GM23338 (cell line): ENCODE measurements at regions not wholly inside any gene's neighbourhood (a gene's known extent, or its start where the extent isn't known, plus 50 kb on each side); places are given as distances from the start of the nearest gene placed in this dataset.

Experiments
- ATAC-seq: fragments of 200-7000 bp; cut with Tn5 transposase; 3 replicates; pipeline ENCODE4 v1.9.1; 2020
- DNase-seq: peaks from one replicate; pipeline ENCODE4 v3.0.0-alpha.2; 2015; ENCODE audit warnings: low spot score
- H2AFZ ChIP-seq: fragments of 200-600 bp; sonication (generic); 2 replicates; pipeline ENCODE4 v1.8.0; 2016; ENCODE audit warnings: antibody characterized with exemption, mild to moderate bottlenecking, moderate library complexity
- H3F3A ChIP-seq: fragments of 200-600 bp; sonication (generic); replicated peaks from 2 replicates; pipeline ENCODE4 v1.8.0; 2017; ENCODE audit warnings: antibody characterized with exemption, mixed run types, low read depth
- H3K27ac ChIP-seq: fragments of 200-600 bp; sonication (generic); 2 replicates; pipeline ENCODE4 v1.6.1; 2016; ENCODE audit warnings: low read depth
- H3K27me3 ChIP-seq: fragments of 200-600 bp; sonication (generic); 2 replicates; pipeline ENCODE4 v1.8.0; 2016; ENCODE audit warnings: mild to moderate bottlenecking, mixed run types, moderate library complexity; ENCODE audit not compliant: insufficient read depth
- H3K36me3 ChIP-seq: fragments of 200-600 bp; sonication (generic); 2 replicates; pipeline ENCODE4 v1.8.0; 2016; ENCODE audit warnings: mild to moderate bottlenecking; ENCODE audit not compliant: insufficient read depth
- H3K4me1 ChIP-seq: fragments of 200-600 bp; sonication (generic); 2 replicates; pipeline ENCODE4 v1.8.0; 2016; ENCODE audit warnings: mild to moderate bottlenecking, moderate library complexity; ENCODE audit not compliant: insufficient read depth
- H3K4me2 ChIP-seq: fragments of 200-600 bp; sonication (generic); 2 replicates; pipeline ENCODE4 v1.7.1; 2017; ENCODE audit warnings: mixed run types
- H3K4me3 ChIP-seq: fragments of 200-600 bp; sonication (generic); 2 replicates; pipeline ENCODE4 v1.6.1; 2016; ENCODE audit warnings: mixed run types
- H3K79me2 ChIP-seq: fragments of 200-600 bp; sonication (generic); replicated peaks from 2 replicates; pipeline ENCODE4 v1.8.0; 2017; ENCODE audit warnings: mild to moderate bottlenecking; ENCODE audit not compliant: insufficient read depth
- H3K9me2 ChIP-seq: fragments of 200-600 bp; sonication (generic); 2 replicates; pipeline ENCODE4 v1.8.0; 2017; ENCODE audit not compliant: insufficient read depth
- H4K20me1 ChIP-seq: fragments of 200-600 bp; sonication (generic); replicated peaks from 2 replicates; pipeline ENCODE4 v1.8.0; 2017; ENCODE audit warnings: mild to moderate bottlenecking; ENCODE audit not compliant: insufficient read depth
- H3K27ac Mint-ChIP-seq: 2 replicates; pipeline ENCODE4 v1.8.0; 2020; ENCODE audit warnings: inconsistent platforms, mild to moderate bottlenecking, moderate library complexity, mixed read lengths
- H3K27me3 Mint-ChIP-seq: 3 replicates; pipeline ENCODE4 v1.8.0; 2022; ENCODE audit warnings: low read depth, mild to moderate bottlenecking, moderate library complexity, mixed read lengths, inconsistent platforms; ENCODE audit not compliant: insufficient read depth, poor library complexity
- H3K36me3 Mint-ChIP-seq: 3 replicates; pipeline ENCODE4 v1.8.0; 2021; ENCODE audit warnings: low read depth, mild to moderate bottlenecking, inconsistent platforms, moderate library complexity, mixed read lengths
- H3K4me1 Mint-ChIP-seq: 3 replicates; pipeline ENCODE4 v1.8.0; 2020; ENCODE audit warnings: mild to moderate bottlenecking, inconsistent platforms, mixed read lengths
- H3K4me3 Mint-ChIP-seq: 3 replicates; pipeline ENCODE4 v1.8.0; 2021; ENCODE audit warnings: moderate library complexity, mild to moderate bottlenecking, inconsistent platforms, mixed read lengths
- H3K9me3 Mint-ChIP-seq: 3 replicates; pipeline ENCODE4 v1.8.0; 2020; ENCODE audit warnings: moderate library complexity, mild to moderate bottlenecking, inconsistent platforms, mixed read lengths
- EZH2phosphoT487 ChIP-seq: fragments of 200-600 bp; sonication (generic); IDR thresholded peaks from one replicate; pipeline ENCODE4 v1.8.1; 2018; ENCODE audit warnings: antibody characterized with exemption; ENCODE audit not compliant: unreplicated experiment
- NANOG ChIP-seq: IDR thresholded peaks from 2 replicates; pipeline ENCODE4 v1.6.1; 2016; ENCODE audit warnings: antibody characterized with exemption, borderline replicate concordance
- TF ChIP-seq, protein P1 (sequence below): fragments of 250-450 bp; sonication (Bioruptor Pico); IDR thresholded peaks from 2 replicates; pipeline ENCODE4 v1.5.0; 2020; ENCODE audit warnings: mild to moderate bottlenecking, moderate library complexity

DNA sequence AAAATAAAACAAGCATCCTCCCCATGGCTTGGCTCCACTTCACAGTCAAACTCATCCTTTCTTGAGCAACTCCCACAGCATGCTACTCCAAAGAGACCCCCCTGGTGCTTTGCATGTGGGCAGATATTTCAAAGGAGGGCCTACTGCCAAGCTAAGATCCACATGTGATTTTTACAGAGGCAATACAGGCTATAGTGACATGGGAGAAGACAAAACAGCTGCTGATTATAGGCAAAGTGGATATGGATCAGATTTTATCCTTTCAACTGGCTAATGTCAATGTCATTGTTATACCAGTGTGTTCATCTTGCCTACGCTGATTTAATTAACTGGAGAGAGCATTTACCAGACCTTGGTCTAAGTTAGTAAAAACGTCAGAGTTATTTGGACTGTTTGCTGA lies 328.3 kb downstream of the KLHL13 start (continued):
- TF ChIP-seq, protein P1, sequence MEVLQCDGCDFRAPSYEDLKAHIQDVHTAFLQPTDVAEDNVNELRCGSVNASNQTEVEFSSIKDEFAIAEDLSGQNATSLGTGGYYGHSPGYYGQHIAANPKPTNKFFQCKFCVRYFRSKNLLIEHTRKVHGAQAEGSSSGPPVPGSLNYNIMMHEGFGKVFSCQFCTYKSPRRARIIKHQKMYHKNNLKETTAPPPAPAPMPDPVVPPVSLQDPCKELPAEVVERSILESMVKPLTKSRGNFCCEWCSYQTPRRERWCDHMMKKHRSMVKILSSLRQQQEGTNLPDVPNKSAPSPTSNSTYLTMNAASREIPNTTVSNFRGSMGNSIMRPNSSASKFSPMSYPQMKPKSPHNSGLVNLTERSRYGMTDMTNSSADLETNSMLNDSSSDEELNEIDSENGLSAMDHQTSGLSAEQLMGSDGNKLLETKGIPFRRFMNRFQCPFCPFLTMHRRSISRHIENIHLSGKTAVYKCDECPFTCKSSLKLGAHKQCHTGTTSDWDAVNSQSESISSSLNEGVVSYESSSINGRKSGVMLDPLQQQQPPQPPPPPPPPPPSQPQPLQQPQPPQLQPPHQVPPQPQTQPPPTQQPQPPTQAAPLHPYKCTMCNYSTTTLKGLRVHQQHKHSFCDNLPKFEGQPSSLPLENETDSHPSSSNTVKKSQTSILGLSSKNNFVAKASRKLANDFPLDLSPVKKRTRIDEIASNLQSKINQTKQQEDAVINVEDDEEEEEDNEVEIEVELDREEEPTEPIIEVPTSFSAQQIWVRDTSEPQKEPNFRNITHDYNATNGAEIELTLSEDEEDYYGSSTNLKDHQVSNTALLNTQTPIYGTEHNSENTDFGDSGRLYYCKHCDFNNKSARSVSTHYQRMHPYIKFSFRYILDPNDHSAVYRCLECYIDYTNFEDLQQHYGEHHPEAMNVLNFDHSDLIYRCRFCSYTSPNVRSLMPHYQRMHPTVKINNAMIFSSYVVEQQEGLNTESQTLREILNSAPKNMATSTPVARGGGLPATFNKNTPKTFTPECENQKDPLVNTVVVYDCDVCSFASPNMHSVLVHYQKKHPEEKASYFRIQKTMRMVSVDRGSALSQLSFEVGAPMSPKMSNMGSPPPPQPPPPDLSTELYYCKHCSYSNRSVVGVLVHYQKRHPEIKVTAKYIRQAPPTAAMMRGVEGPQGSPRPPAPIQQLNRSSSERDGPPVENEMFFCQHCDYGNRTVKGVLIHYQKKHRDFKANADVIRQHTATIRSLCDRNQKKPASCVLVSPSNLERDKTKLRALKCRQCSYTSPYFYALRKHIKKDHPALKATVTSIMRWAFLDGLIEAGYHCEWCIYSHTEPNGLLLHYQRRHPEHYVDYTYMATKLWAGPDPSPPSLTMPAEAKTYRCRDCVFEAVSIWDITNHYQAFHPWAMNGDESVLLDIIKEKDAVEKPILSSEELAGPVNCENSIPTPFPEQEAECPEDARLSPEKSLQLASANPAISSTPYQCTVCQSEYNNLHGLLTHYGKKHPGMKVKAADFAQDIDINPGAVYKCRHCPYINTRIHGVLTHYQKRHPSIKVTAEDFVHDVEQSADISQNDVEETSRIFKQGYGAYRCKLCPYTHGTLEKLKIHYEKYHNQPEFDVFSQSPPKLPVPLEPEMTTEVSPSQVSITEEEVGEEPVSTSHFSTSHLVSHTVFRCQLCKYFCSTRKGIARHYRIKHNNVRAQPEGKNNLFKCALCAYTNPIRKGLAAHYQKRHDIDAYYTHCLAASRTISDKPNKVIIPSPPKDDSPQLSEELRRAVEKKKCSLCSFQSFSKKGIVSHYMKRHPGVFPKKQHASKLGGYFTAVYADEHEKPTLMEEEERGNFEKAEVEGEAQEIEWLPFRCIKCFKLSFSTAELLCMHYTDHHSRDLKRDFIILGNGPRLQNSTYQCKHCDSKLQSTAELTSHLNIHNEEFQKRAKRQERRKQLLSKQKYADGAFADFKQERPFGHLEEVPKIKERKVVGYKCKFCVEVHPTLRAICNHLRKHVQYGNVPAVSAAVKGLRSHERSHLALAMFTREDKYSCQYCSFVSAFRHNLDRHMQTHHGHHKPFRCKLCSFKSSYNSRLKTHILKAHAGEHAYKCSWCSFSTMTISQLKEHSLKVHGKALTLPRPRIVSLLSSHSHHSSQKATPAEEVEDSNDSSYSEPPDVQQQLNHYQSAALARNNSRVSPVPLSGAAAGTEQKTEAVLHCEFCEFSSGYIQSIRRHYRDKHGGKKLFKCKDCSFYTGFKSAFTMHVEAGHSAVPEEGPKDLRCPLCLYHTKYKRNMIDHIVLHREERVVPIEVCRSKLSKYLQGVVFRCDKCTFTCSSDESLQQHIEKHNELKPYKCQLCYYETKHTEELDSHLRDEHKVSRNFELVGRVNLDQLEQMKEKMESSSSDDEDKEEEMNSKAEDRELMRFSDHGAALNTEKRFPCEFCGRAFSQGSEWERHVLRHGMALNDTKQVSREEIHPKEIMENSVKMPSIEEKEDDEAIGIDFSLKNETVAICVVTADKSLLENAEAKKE (CRISPR knock-in tag) = no peak

DNA sequence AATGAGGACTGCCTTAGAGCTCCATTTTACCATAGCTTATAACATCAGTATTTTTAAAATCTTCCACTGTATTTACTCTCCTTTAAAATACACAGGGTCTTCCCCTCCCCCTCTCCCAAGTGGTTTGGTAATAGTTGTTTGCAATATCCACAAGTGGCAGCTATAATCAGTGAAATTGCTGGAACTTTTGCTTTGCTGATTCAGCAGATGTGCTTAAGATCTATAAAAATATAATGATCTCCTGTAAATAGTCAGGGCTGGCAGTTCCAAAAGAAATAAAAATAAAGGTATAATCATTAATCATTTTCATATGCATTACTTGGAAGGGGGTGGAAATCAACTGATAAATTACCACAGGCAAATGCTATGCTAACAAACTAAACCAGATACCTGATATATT lies 345.2 kb downstream of the KLHL13 start:
- TF ChIP-seq NANOG = no peak
- H4K20me1 ChIP-seq = no peaks in the 10 kb centered on the region
- no peak overlapping the region for H3K27ac ChIP-seq
- H3K4me3 ChIP-seq = no peak overlapping the region
- peaks cover 3% of the 10 kb centered on the region; the same call in 1 of the 3 replicates for H3K36me3 Mint-ChIP-seq
- no peak overlapping the region for H3K4me2 ChIP-seq
- no peaks in the 10 kb centered on the region for H3F3A ChIP-seq
- DNase-seq (no peak), ATAC-seq (no peak)
- H3K9me2 ChIP-seq = no peaks in the 10 kb centered on the region
- no peak overlapping the region for H2AFZ ChIP-seq
- no peaks in the 10 kb centered on the region for H3K36me3 ChIP-seq
- H3K79me2 ChIP-seq = no peaks in the 10 kb centered on the region
- H3K4me1 ChIP-seq = no peaks in the 10 kb centered on the region
- no peak overlapping the region for H3K27ac Mint-ChIP-seq
- H3K4me3 Mint-ChIP-seq = no peak overlapping the region
- peaks cover 3% of the 10 kb centered on the region; the same call in 2 of the 3 replicates for H3K9me3 Mint-ChIP-seq
- no peaks in the 10 kb centered on the region for H3K27me3 Mint-ChIP-seq
- H3K4me1 Mint-ChIP-seq = no peaks in the 10 kb centered on the region
- H3K27me3 ChIP-seq = no peaks in the 10 kb centered on the region

DNA sequence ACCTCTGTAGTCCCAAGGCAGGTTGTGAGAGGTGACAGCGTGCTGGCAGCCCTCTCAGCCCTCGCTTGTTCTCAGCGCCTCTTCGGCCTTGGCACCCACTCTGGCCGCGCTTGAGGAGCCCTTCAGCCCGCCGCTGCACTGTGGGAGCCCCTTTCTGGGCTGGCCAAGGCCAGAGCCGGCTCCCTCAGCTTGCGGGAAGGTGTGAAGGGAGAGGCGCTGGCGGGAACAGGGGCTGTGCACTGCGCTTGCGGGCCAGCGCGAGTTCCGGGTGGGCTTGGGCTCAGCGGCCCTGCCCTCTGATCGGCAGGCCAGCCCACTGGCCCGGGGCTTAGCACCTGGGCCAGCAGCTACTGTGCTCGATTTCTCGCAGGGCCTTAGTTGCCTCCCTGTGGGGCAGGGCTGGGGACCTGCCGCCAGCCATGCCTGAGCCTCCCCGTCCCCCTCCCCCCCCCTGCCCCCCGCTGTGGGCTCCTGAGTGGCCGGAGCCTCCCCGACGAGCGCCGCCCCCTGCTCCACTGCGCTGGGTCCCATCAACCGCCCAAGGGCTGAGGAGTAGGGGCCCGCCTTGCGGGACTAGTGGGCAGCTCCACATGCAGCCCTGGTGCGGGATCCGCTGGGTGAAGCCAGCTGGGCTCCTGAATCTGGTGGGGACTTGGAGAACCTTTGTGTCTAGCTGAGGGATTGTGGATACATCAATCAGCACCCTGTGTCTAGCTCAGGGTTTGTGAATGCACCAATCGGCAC lies 347.6 kb downstream of the KLHL13 start:
- ATAC-seq (no peak), DNase-seq (no peak)
- H3K79me2 ChIP-seq = no peaks in the 10 kb centered on the region
- no peak overlapping the region for H2AFZ ChIP-seq
- Mint-ChIP-seq H3K9me3 (peaks cover 4% of the 10 kb centered on the region; the same call in 2 of the 3 replicates), H3K27me3 (no peaks in the 10 kb centered on the region), H3K36me3 (peaks cover 3% of the 10 kb centered on the region; the same call in 2 of the 3 replicates), H3K4me1 (no peaks in the 10 kb centered on the region), H3K4me3 (no peak overlapping the region), H3K27ac (no peak overlapping the region)
- H4K20me1 ChIP-seq = no peaks in the 10 kb centered on the region
- H3K36me3 ChIP-seq = no peaks in the 10 kb centered on the region
- H3F3A ChIP-seq = no peaks in the 10 kb centered on the region
- H3K4me1 ChIP-seq = no peaks in the 10 kb centered on the region
- H3K4me2 ChIP-seq = no peak overlapping the region
- H3K27ac ChIP-seq = no peak overlapping the region
- H3K27me3 ChIP-seq = no peaks in the 10 kb centered on the region
- no peaks in the 10 kb centered on the region for H3K9me2 ChIP-seq
- no peak overlapping the region for H3K4me3 ChIP-seq
- TF ChIP-seq EZH2phosphoT487 = no peak
- TF ChIP-seq, protein P1 (CRISPR knock-in tag) = no peak
